HL-60 (cell line): ENCODE measurements at regions not wholly inside any gene's neighbourhood (a gene's known extent, or its start where the extent isn't known, plus 50 kb on each side); places are given as distances from the start of the nearest gene placed in this dataset.

ENCODE experiments used
- CTCF ChIP-seq: IDR thresholded peaks from one replicate; pipeline ENCODE4 v1.5.1; 2011; ENCODE audit warnings: low read length, control low read depth, inconsistent platforms; ENCODE audit not compliant: insufficient read depth
- GABPA ChIP-seq: IDR thresholded peaks from 2 replicates; pipeline ENCODE4 v1.6.1; 2012; ENCODE audit warnings: low read depth
- POLR2AphosphoS5 ChIP-seq: IDR thresholded peaks from 2 replicates; pipeline ENCODE4 v1.6.1; 2012; ENCODE audit warnings: low read depth
- REST ChIP-seq: IDR thresholded peaks from 2 replicates; pipeline ENCODE4 v1.6.1; 2012; ENCODE audit warnings: low read depth; ENCODE audit not compliant: insufficient replicate concordance

- TF ChIP-seq CTCF (no peak), POLR2AphosphoS5 (no peak), GABPA (no peak), REST (no peak)
Measured at GRCh38 chr15:39128746-39129145, 452.1 kb upstream of the THBS1 start.
